ENCODE measurements at regions not wholly inside any gene's neighbourhood (a gene's known extent, or its start where the extent isn't known, plus 50 kb on each side); places are given as distances from the start of the nearest gene placed in this dataset.

GRCh38 chr12:84627593-84627992 lies 285.0 kb downstream of the SLC6A15 start:
- TF ChIP-seq POLR2AphosphoS5 (IDR thresholded peaks at IDR 0.05; ENCODE audit: borderline replicate concordance, low read depth, low read length) (no peak), EZH2 (IDR thresholded peaks at IDR 0.05) (no peak), FOXP2 (optimal IDR thresholded peaks at IDR 0.05; ENCODE audit: control extremely low read depth, extremely low read length, insufficient read depth) (no peak)
